HCT116 (cell line): ENCODE measurements at regions not wholly inside any gene's neighbourhood (a gene's known extent, or its start where the extent isn't known, plus 50 kb on each side); places are given as distances from the start of the nearest gene placed in this dataset.

Source experiments
- JUND ChIP-seq: IDR thresholded peaks from 2 replicates; pipeline ENCODE4 v1.6.1; 2012
- TF ChIP-seq, protein P1 (sequence below): IDR thresholded peaks from 2 replicates; pipeline ENCODE4 v1.6.1; 2012; ENCODE audit warnings: low read depth

DNA sequence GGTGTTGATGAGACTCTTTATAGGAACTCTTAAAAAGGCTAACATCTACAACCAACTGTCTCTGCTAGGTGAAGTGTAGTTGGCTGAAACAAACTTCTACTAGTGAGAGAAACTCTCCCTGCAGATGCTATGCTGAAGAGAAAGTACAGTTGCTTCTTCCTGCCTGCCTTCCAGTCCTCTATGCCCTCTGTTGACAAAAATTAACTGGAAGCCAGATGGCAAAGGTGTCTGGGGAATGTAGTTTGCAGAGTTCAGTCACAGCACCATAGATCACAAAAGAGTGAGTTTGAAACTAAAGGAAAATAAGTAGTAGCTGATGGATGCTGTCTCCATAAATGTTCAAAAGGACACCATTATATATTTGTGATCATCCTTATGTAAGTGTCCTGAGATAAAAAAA is 958.8 kb upstream of the NRXN1 start:
- no peak for TF ChIP-seq JUND
- TF ChIP-seq, protein P1, sequence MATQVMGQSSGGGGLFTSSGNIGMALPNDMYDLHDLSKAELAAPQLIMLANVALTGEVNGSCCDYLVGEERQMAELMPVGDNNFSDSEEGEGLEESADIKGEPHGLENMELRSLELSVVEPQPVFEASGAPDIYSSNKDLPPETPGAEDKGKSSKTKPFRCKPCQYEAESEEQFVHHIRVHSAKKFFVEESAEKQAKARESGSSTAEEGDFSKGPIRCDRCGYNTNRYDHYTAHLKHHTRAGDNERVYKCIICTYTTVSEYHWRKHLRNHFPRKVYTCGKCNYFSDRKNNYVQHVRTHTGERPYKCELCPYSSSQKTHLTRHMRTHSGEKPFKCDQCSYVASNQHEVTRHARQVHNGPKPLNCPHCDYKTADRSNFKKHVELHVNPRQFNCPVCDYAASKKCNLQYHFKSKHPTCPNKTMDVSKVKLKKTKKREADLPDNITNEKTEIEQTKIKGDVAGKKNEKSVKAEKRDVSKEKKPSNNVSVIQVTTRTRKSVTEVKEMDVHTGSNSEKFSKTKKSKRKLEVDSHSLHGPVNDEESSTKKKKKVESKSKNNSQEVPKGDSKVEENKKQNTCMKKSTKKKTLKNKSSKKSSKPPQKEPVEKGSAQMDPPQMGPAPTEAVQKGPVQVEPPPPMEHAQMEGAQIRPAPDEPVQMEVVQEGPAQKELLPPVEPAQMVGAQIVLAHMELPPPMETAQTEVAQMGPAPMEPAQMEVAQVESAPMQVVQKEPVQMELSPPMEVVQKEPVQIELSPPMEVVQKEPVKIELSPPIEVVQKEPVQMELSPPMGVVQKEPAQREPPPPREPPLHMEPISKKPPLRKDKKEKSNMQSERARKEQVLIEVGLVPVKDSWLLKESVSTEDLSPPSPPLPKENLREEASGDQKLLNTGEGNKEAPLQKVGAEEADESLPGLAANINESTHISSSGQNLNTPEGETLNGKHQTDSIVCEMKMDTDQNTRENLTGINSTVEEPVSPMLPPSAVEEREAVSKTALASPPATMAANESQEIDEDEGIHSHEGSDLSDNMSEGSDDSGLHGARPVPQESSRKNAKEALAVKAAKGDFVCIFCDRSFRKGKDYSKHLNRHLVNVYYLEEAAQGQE: no peak
